CD4-positive, alpha-beta memory T cell (primary cell): ENCODE measurements at regions not wholly inside any gene's neighbourhood (a gene's known extent, or its start where the extent isn't known, plus 50 kb on each side); places are given as distances from the start of the nearest gene placed in this dataset.

Experiments used
- CTCF ChIA-PET: fragments of 350-600 bp; sonication (Branson Sonifier 250); formaldehyde crosslinking; loops from one replicate; lab custom pipeline; 2021; ENCODE audit warnings: inconsistent platforms; ENCODE audit not compliant: partially characterized antibody; lab: Charles Lee
- POLR2A ChIA-PET: fragments of 350-600 bp; sonication (Branson Sonifier 250); formaldehyde crosslinking; loops from one replicate; lab custom pipeline; 2021; ENCODE audit not compliant: partially characterized antibody; lab: Charles Lee
- DNase-seq, 5 donors: peaks; one replicate each; pipeline versions ENCODE4 v3.0.0 to v3.0.0-alpha.2; 2020 to 2022; ENCODE audit warnings: mixed read lengths in 1 of 5
- H3K27ac ChIP-seq: one replicate; pipeline ENCODE4 v1.7.0; 2013; ENCODE audit warnings: low read depth, low read length
- H3K27me3 ChIP-seq: 2 replicates; pipeline ENCODE4 v1.7.0; 2013; ENCODE audit warnings: mild to moderate bottlenecking, low read length, moderate library complexity; ENCODE audit not compliant: insufficient read depth
- H3K36me3 ChIP-seq: 2 replicates; pipeline ENCODE4 v1.7.0; 2013; ENCODE audit warnings: mild to moderate bottlenecking, low read length, moderate library complexity; ENCODE audit not compliant: insufficient read depth
- H3K4me1 ChIP-seq: 2 replicates; pipeline ENCODE4 v1.7.0; 2013; ENCODE audit warnings: mild to moderate bottlenecking, low read length, moderate library complexity; ENCODE audit not compliant: insufficient read depth
- H3K4me3 ChIP-seq, 2 donors: one replicate each; pipeline ENCODE4 v1.7.0; 2013; ENCODE audit warnings: low read length in 2 of 2, mild to moderate bottlenecking in 1 of 2
- H3K9me3 ChIP-seq, 2 donors: one replicate each; pipeline ENCODE4 v1.7.0; 2013; ENCODE audit warnings: low read length in 2 of 2, control low read depth in 1 of 2; ENCODE audit not compliant: control insufficient read depth in 1 of 2
- H3K27ac Mint-ChIP-seq, 7 donors: one replicate each; pipeline ENCODE4 v1.8.0; 2020 to 2021; ENCODE audit warnings: mixed read lengths in 7 of 7, mild to moderate bottlenecking in 6 of 7, inconsistent platforms in 3 of 7, moderate library complexity in 3 of 7
- H3K27me3 Mint-ChIP-seq, 2 donors: one replicate each; pipeline ENCODE4 v1.8.0; 2020 to 2021; ENCODE audit warnings: mixed read lengths in 2 of 2
- H3K36me3 Mint-ChIP-seq, 2 donors: one replicate each; pipeline ENCODE4 v1.8.0; 2020 to 2021; ENCODE audit warnings: mixed read lengths in 2 of 2, inconsistent platforms in 1 of 2, mild to moderate bottlenecking in 1 of 2
- H3K4me1 Mint-ChIP-seq, 4 donors: one replicate each; pipeline ENCODE4 v1.8.0; 2020 to 2021; ENCODE audit warnings: mixed read lengths in 4 of 4, mild to moderate bottlenecking in 1 of 4
- H3K4me3 Mint-ChIP-seq, 8 donors: one replicate each; pipeline ENCODE4 v1.8.0; 2020 to 2021; ENCODE audit warnings: mixed read lengths in 8 of 8, mild to moderate bottlenecking in 7 of 8, moderate library complexity in 6 of 8, inconsistent platforms in 3 of 8
- H3K9me3 Mint-ChIP-seq, 8 donors: one replicate each; pipeline ENCODE4 v1.8.0; 2020 to 2021; ENCODE audit warnings: mixed read lengths in 8 of 8, mild to moderate bottlenecking in 5 of 8, inconsistent platforms in 3 of 8, moderate library complexity in 1 of 8
- intact Hi-C: fragments of 100-400 bp; cut with micrococcal nuclease; formaldehyde crosslinking; loops from one replicate; pipeline ENCODE4 v1.15.1; 2023

DNA sequence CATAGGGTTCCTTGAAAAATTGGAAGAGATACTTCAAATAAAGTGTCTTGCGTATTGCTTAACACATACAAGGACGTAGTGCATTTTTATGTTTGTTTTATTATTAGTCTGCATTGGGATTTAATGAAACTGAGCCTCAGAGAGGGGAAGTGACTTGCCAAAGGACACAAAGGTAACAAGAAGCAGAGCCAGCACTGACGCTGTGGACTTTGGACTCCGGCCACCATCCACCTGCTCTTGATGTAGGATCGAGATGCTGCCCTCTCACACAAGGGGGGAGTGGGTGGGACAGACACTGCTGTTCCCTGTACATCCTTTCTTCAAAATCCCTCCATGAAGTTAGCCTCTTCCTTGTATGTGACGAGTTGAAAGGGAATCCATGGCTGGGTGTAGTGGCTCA is 435.4 kb upstream of the RGMA start:
- intact Hi-C loops, result no loop called here
- no peaks in the 10 kb centered on the region for H3K36me3 Mint-ChIP-seq
- Histone ChIP-seq H3K27ac (no peak overlapping the region), H3K4me3 (no peak overlapping the region), H3K36me3 (no peaks in the 10 kb centered on the region), H3K4me1 (no peaks in the 10 kb centered on the region), H3K27me3 (no peaks in the 10 kb centered on the region), H3K9me3 (no peaks in the 10 kb centered on the region)
- no peak for DNase-seq
- POLR2A ChIA-PET, result no interaction called here
- H3K9me3 Mint-ChIP-seq, result peaks cover 0 to 2% (median 0%) of the 10 kb centered on the region in 8 donors
- no peak overlapping the region for H3K4me3 Mint-ChIP-seq
- H3K27ac Mint-ChIP-seq, result no peak overlapping the region
- no peaks in the 10 kb centered on the region for H3K4me1 Mint-ChIP-seq
- CTCF ChIA-PET, result no interaction called here
- peaks cover 7 to 11% of the 10 kb centered on the region in 2 donors for H3K27me3 Mint-ChIP-seq

DNA sequence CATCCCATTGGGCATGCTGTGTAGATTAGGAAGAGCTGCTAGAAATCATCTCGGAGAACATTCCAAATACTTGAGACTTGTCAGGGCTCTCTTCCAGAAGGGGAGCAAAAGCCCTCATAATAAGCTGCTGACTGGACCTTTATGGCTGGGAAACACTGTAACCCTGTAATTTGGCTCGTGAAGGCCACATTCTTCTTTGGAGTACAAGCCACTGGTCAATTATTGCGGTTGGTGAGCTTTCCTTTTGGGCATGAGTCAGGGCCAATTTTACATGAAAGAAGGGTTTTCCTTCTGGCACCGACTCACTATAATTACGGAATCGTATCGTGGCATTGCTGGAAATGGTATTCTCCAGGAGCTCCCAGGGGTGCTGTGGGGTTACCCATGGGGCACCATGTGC is 434.5 kb upstream of the RGMA start:
- no peak overlapping the region for H3K27ac ChIP-seq
- H3K27me3 ChIP-seq, result no peaks in the 10 kb centered on the region
- ChIA-PET POLR2A (no interaction called here), CTCF (no interaction called here)
- H3K9me3 ChIP-seq, result no peaks in the 10 kb centered on the region
- H3K36me3 ChIP-seq, result no peaks in the 10 kb centered on the region
- Mint-ChIP-seq H3K27me3 (peaks cover 9 to 10% of the 10 kb centered on the region in 2 donors), H3K4me1 (no peaks in the 10 kb centered on the region), H3K9me3 (peaks cover 0 to 2% (median 0%) of the 10 kb centered on the region in 8 donors), H3K27ac (no peak overlapping the region), H3K36me3 (no peaks in the 10 kb centered on the region), H3K4me3 (no peak overlapping the region)
- intact Hi-C loops, result no loop called here
- no peak overlapping the region for H3K4me3 ChIP-seq
- no peaks in the 10 kb centered on the region for H3K4me1 ChIP-seq
- no peak for DNase-seq

DNA sequence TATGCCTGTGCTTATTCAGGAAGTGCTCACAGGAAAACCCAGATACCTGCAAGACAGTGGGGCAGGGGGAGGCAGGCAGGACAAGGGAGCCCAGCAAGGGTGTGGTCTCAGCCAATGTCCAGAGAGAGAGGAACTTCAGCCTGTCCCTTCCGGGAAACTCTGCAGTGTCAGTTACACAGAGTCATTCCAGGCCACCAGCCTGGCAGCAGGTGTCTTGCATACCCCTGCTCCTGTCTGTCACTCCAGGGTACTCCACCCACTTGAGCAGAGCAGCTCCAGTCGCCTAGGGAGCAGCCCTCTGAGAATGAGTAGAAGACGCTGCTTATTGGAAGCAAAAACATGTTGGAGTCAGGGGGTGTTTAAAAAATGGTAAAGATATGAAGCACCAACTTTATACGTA is 431.2 kb upstream of the RGMA start:
- Mint-ChIP-seq H3K9me3 (peaks cover 0 to 2% (median 0%) of the 10 kb centered on the region in 8 donors), H3K27me3 (peaks cover 13 to 15% of the 10 kb centered on the region in 2 donors), H3K4me3 (no peak overlapping the region), H3K27ac (no peak overlapping the region), H3K36me3 (no peaks in the 10 kb centered on the region), H3K4me1 (no peaks in the 10 kb centered on the region)
- no peaks in the 10 kb centered on the region for H3K4me1 ChIP-seq
- H3K36me3 ChIP-seq, result no peaks in the 10 kb centered on the region
- POLR2A ChIA-PET, result no interaction called here
- H3K27me3 ChIP-seq, result no peaks in the 10 kb centered on the region
- no peaks in the 10 kb centered on the region for H3K9me3 ChIP-seq
- DNase-seq, result no peak
- CTCF ChIA-PET, result no interaction called here
- intact Hi-C loops, result no loop called here
- no peak overlapping the region for H3K4me3 ChIP-seq
- no peak overlapping the region for H3K27ac ChIP-seq

DNA sequence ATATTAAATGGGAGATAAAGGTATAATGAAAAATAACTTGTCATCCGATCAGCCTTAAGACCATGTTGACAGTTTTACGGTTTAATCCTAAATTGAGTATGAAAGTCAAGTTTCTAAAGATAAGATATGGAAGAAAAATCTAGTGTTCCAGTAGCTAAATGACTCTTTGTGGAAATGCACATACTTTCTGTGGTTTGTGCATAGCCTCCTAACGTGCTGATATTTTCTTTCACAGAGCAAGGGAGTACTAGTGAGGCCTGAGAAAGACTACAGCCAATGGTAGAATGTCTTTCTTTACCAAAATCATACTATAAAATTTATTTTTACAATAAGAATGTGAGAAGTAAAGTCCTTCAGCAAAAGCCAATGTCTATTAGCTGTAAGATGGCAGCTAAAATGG is 430.6 kb upstream of the RGMA start:
- Mint-ChIP-seq H3K4me1 (no peaks in the 10 kb centered on the region), H3K27ac (no peak overlapping the region), H3K9me3 (peaks cover 0 to 2% (median 0%) of the 10 kb centered on the region in 8 donors), H3K27me3 (peaks cover 10 to 15% of the 10 kb centered on the region in 2 donors), H3K36me3 (no peaks in the 10 kb centered on the region), H3K4me3 (no peak overlapping the region)
- Histone ChIP-seq H3K36me3 (no peaks in the 10 kb centered on the region), H3K4me1 (no peaks in the 10 kb centered on the region), H3K4me3 (no peak overlapping the region), H3K27me3 (no peaks in the 10 kb centered on the region), H3K27ac (no peak overlapping the region), H3K9me3 (no peaks in the 10 kb centered on the region)
- ChIA-PET CTCF (no interaction called here), POLR2A (no interaction called here)
- intact Hi-C loops, result no loop called here
- DNase-seq, result no peak

DNA sequence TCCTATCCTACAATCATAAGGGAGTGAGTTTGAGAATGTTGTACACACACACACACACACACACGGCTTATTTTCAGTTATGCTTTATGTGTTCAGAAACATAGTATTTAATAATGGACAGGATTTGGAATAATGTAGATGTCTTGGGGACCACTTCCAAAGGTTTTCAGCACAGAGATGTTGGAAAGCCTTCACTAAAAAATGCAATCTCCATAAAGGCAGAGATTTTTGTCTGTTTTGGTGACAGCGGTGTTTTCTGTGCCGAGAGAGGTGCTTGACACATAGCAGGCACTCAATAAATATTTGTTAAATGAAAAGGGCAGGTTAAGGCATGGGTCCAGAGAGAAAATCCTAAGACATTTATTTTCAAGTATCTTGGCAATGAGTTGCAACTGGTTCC is 428.2 kb upstream of the RGMA start:
- no peak overlapping the region for H3K27ac ChIP-seq
- H3K36me3 ChIP-seq, result no peaks in the 10 kb centered on the region
- no peak for DNase-seq
- Mint-ChIP-seq H3K4me3 (no peak overlapping the region), H3K27me3 (peaks cover 6 to 10% of the 10 kb centered on the region in 2 donors), H3K36me3 (no peaks in the 10 kb centered on the region), H3K4me1 (no peaks in the 10 kb centered on the region), H3K9me3 (peaks cover 0 to 2% (median 0%) of the 10 kb centered on the region in 8 donors), H3K27ac (no peak overlapping the region)
- POLR2A ChIA-PET, result no interaction called here
- no peaks in the 10 kb centered on the region for H3K27me3 ChIP-seq
- H3K4me3 ChIP-seq, result no peak overlapping the region
- no peaks in the 10 kb centered on the region for H3K4me1 ChIP-seq
- intact Hi-C loops, result no loop called here
- CTCF ChIA-PET, result no interaction called here
- no peaks in the 10 kb centered on the region for H3K9me3 ChIP-seq

DNA sequence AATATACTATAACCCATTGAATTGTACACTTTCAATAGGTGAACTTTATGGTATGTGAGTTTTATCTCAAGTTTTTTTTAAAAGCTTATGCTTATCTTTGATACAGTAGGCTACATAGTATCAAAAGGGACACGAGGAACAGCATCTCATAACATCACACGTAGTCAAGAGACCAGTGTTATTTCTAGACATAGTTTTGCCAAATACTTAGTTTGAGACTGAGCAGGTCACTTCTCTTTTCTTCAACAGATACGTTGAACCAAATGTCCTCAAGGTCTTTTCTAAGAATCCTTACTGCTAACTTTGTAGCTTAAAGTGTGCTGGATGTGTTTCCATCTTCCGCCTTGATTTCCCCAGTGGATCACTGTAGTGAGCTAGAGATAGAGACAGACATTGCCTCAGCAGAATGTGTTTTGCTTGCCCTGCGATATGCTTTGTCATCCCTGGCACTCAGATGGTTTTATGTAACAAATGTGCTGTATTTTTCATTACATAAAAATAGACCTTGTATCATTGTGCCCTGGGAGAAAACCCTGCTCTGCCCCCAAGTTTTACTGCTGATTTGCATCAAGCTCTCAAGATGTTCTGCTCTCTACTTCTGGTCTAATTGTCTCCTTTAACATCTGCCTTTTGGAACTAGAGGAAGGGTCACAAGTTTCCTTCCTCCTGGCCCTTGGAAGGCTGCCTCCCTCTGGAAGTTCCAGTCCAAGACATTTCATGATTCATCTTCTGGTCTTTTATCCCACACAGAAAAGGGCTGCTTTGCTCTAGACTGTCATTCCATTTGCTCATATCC is 426.4 kb upstream of the RGMA start:
- Histone ChIP-seq H3K4me1 (no peaks in the 10 kb centered on the region), H3K4me3 (no peak overlapping the region), H3K9me3 (no peaks in the 10 kb centered on the region), H3K36me3 (no peaks in the 10 kb centered on the region), H3K27ac (no peak overlapping the region), H3K27me3 (no peaks in the 10 kb centered on the region)
- no peaks in the 10 kb centered on the region for H3K9me3 Mint-ChIP-seq
- no peaks in the 10 kb centered on the region for H3K36me3 Mint-ChIP-seq
- peaks cover 8 to 14% of the 10 kb centered on the region in 2 donors for H3K27me3 Mint-ChIP-seq
- ChIA-PET CTCF (interaction anchor here (1.0 kb wide), 1 partner anchor 14 kb away, joined by 3 read pairs; no protein-coding TSS in a partner anchor), POLR2A (no interaction called here)
- H3K27ac Mint-ChIP-seq, result no peak overlapping the region
- intact Hi-C loops, result no loop called here
- no peak overlapping the region for H3K4me3 Mint-ChIP-seq
- DNase-seq, result no peak
- H3K4me1 Mint-ChIP-seq, result no peaks in the 10 kb centered on the region

DNA sequence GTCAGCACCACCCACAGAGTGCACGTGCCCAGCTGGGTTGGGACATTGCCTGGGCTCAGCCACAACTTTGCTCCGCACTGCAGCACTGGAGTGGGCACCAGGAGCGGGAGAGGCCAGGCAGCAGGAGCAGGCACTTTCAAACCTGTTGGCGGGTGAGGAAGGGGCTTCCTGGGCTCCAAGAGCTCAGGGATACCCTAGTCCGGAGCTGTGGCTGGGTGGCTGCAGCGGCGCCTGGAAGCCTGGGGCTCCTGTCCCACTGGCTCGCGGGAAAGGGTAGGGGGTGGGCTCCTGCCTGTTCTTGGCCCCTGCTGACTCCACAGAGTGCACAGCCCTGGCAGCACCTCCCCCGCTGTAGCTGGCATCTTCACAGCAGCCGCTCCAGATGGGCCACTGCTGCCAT is 417.6 kb upstream of the RGMA start:
- ChIA-PET POLR2A (no interaction called here), CTCF (no interaction called here)
- no peaks in the 10 kb centered on the region for H3K4me1 Mint-ChIP-seq
- no peaks in the 10 kb centered on the region for H3K27me3 ChIP-seq
- no peaks in the 10 kb centered on the region for H3K36me3 ChIP-seq
- H3K27me3 Mint-ChIP-seq, result peaks cover 0 to 11% of the 10 kb centered on the region in 2 donors
- intact Hi-C loops, result no loop called here
- no peaks in the 10 kb centered on the region for H3K4me1 ChIP-seq
- H3K36me3 Mint-ChIP-seq, result no peaks in the 10 kb centered on the region
- H3K27ac ChIP-seq, result no peak overlapping the region
- H3K27ac Mint-ChIP-seq, result no peak overlapping the region
- DNase-seq, result no peak
- no peak overlapping the region for H3K4me3 ChIP-seq
- H3K4me3 Mint-ChIP-seq, result no peak overlapping the region
- H3K9me3 ChIP-seq, result no peaks in the 10 kb centered on the region
- H3K9me3 Mint-ChIP-seq, result no peaks in the 10 kb centered on the region
